ENCODE measurements at regions not wholly inside any gene's neighbourhood (a gene's known extent, or its start where the extent isn't known, plus 50 kb on each side); places are given as distances from the start of the nearest gene placed in this dataset.

DNA sequence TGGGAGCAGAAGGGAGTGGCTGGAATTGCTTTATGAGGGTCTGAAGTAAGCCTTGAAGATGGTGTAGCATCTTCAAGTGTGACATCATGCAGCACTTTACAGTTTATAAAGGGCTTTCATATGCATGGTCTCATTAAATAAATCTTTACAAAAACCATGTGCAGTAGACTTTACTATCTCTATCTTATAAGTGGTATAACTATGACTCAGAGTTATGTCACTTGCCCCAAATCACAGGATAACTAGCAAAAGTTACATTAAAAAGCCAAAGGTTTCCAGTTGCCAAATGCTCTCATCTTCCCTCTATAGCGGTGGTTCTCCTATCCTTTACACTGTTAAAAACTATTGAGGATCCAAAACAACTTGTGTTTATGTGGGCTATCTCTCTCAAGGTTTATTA is 687.7 kb upstream of the MARCKS start:
- no peak for DNase-seq

DNA sequence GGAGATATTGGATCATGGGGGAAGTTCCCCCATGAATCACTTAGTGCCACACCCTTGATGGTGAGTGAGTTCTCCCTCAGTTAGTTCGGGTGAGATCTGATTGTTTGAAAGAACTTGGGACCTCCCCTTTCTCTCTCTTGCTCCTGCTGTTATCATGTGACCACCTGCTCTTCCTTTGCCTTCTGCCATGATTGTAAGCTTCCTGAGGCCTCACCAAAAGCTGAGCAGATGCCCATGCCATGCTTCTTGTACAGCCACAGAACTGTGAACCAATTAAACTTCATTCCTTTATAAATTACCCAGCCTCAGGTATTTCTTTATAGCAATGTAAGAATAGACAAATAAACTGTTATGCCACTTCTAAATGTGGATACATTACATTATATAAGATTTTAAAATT is 686.7 kb upstream of the MARCKS start:
- no peak for DNase-seq

DNA sequence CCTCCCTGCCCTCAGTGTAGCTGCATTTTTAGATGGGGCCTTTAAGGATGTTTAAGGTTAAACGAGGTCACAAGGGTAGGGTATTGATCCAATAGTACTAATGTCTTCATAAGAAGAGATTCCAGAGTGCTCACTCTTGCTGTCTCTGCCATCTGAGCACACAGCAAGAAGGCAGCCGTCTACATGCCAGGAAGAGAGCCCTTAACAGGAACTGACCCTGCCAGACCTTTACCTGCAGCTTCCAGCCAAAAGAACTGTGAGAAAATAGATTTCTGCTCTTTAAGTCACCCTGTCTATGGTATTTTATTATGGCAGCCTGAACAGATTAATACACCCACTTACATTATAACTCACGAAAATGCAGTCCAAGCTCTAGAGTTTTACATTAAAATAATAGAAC is 685.3 kb upstream of the MARCKS start:
- DNase-seq = no peak

DNA sequence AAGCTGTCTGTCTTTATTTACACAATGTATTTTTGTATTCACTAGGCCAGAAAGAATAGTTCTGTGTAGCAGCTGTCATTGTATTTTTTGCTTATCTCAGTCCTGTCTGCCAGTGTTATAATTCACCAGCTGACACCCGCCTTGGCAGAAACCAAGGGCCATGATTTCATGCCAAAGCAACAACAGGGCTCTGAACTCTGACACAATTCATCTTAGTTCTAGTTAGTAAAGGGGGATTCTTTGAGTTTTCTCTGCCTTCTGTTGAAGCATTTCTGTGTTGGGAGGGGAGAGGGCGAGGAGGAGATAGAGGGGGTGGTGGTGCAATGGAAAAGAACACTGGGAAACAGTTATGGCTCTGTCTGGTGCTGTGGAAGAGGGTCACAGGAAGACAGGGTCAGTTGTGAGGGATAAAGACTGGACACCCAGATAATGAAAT is 684.6 kb upstream of the MARCKS start:
- DNase-seq = no peak

DNA sequence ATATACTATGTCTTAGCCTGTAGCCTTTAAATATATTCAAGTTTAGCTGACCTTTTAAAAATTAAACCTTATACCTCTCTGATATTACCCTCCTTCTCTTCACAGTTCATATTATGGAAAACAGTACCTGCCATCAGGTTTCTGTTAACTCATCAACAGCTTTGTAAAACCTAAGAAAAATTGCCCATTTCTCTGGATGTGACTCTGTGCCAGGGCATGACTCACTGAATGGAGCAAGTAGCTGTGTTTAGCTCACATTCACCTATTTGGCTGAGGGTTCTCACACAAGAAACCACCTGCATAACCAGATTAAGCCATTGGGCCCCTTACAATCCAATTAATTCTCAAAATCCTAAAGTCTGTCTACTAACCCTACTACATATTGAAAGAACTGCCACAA is 678.8 kb upstream of the MARCKS start:
- no peak for DNase-seq

DNA sequence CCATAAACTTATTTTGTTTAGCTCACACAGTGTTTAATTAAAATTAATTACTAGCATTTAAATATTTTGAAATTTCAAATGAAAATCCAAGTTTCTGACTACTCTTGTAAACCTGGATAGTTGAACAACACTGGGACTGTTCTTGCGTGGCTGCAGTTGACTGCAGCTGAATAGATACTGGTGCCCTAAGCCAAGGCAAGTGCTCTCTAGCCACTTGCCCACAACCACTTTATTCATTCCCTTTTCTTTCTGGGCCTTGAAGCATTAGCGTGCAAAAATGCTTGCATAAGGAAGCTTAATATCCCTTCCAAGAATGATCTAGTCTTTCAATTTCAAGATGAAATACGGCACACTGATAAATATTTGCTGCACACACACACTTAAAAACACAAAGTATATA is 676.0 kb upstream of the MARCKS start:
- DNase-seq = no peak

DNA sequence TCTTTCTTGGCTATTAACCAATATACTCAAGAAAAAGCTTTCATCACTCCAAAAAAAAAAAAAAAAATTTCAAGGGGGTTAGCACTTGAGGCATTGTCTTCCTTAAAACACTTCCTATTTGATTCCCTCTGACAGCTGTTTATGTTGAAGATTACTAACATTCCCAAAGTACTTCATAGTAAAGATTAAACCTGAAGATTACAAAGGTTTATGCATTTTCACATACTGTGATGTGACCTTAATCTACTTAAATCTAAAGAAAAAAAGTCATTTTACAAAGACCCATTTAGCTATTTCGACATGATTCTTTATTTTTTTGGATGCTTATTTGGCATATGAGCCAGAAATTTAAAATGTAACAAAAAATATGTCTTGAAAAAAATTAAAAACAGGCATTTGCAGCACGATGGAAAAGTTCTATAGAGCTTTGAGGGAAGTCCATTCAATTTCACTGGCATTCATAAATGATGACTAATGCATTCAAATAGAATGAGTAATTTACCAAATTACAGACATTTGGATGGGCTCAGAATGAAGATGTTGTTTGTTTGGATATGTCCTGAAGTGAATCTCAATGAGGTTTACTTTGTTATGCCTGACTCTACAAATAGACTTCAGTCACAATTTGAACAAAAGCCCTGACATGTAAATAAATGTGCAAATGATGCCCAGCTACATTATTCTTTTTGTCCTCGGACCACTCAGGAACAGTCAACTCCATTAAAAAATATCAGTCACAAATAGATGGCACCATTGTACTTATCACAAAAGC is 674.6 kb upstream of the MARCKS start:
- no peak for DNase-seq

DNA sequence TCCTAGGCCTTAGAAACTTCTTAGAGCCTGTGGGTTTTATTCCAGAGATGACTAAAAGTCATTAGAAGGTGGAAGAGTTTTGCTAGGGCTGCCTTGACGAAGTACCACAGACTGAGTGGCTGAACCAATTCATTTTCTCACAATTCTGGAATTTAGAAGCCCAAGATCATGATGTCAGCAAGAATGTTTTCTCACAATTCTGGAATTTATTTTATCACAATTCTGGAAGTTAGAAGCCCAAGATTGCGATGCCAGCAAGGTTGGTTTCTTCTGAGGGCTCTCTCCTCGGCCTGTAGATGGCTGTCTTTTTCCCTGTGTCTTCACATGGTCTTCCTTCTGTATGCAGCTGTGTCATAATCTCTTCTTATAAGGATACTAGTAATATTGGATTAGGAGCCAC is 672.9 kb upstream of the MARCKS start:
- DNase-seq = no peak

DNA sequence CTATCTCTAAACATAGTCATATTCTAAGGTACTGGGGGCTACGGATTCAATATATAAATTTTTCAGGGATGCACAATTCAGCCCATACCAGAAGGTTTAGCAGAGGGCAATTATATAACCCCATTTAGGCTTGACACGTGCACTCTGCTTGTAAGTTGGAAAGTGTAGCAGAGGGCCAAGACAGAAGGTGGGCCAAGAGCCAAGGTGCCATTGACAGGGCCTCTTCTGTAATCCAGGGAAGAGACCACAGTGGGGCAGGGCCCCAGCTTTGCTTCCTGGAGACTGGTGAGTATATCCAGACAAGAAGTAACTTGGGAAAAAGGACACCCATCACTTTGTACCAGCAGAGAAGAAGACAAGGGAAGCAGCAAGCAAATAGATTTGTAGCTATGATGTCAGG is 672.4 kb upstream of the MARCKS start:
- DNase-seq = no peak

DNA sequence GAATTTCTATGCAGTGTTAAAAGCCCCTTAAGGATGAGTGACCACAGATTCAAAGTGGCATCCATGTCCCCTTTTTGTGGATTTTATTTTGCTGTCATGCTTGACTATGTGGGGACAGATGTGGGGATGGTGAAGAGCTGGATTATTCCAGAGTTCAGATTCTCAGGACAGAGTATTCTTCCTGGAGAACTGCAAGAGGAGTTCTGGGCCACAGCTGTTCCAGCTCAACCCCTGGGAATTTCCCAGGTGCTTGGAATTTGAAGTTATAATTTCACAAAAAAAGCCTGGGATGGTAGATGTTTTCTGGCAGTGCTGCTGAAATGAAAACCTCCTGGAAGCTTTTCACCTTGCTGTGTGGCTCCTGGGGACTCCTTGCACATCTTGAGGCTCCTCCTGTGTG is 671.8 kb upstream of the MARCKS start:
- no peak for DNase-seq

DNA sequence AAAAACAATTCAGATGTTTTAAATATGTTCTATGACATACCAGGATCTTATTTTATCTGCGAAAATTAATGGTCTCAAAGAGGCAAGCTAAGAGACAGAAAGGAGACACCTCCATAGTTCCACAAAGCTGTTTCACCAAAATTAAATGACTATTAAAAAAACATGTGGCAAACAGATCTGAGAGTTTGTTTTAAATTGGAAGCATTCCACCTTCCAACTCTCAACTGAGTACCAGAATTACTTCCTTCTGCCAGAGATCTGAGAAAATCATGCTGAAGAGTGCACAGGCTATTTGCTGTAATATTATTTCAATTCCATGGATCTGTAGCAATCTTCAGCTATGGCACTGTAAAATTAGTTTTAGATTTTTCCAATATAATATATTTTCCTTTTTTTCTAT is 669.5 kb upstream of the MARCKS start:
- no peak for DNase-seq

DNA sequence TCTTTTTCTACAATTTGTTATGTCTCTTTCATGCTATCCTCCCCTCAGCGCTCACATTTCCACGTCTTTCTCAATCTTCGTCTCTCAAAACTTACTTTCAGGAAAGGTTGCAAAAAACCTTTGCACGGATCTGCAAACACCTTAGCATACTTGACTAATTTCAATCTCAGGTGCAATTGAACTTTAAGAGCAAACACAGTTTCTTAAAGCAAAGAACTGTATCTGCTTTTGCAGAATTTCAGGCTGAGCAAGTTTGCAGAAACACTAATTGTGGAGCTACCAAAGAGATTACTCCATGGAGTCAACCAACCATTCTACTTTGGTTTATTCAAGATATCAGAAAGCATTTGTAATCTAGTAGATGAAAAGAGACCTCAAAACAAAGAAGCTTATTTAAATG is 668.2 kb upstream of the MARCKS start:
- no peak for DNase-seq

DNA sequence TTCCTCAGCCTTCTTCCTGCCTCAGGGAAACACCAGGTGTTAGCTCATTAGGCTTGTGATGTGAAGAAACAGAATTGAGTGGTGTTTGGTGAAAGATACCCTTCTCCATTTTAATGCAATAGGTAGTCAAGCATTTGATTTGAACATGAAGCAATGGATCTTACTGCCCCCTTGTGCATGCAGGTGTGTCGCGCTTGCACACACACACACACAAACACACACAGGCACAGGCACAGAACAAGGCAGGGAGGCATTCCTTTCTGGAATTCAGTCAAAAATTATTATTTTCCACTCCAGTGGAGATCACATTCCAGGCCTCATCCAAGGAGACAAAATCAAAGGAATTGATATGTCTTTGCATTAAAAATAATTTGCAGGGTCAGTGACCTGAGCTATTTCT is 667.0 kb upstream of the MARCKS start:
- no peak for DNase-seq

DNA sequence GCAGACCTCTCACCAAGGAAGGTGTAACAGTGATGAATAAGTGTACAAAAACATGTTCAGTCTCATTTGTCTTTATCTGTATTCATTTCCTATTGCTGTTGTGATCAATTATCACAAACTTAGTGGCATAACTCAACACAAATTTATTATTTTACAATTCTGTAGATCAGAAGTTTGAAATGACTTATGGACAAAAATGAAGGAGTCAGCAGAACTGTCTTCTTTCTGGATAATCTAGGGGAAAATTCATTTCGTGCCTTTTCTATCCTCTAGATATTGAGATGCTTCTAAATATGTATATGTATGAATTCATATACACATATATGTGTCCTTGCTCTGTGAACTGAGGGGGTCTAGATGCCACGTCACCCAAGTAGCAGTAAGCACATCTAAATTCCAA is 663.1 kb upstream of the MARCKS start:
- no peak for DNase-seq

DNA sequence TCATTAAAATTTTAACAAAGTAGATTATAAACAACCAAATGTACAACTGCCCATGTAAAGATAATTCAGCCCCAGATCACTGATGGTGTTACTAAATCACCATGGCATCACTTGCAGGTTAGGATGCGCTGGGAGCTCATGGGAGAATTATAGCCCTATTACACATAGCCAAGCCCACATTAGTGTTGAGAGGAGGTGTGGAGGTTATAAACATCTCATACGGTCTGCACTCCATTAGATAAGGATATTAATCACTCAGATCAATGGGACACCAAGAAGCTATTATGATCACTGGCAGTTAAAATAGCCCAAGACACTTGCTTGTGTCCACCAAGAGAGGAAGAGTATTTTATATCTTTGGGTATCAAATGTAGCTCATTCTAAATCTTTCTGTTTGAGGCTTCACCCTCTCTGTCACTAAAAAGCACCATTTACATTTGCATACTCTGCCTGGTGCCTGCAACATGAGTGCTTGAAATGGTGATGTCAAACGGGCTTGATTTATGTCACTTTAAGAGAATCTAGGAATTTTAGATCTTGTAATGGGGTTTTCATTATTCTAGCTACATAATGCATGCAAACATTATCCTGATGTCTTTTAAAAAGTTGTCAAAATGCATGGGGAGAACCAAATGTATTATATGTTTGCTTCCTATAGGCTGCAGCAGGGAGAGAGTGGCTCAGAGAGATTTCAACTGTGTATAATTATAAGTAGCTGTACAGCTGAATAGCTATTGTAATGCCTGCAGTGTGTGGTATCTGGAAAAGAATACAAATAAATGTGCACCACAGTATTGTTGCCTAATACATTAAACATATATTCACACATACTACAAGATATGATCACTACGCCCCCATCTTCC is 654.1 kb upstream of the MARCKS start:
- no peak for DNase-seq

DNA sequence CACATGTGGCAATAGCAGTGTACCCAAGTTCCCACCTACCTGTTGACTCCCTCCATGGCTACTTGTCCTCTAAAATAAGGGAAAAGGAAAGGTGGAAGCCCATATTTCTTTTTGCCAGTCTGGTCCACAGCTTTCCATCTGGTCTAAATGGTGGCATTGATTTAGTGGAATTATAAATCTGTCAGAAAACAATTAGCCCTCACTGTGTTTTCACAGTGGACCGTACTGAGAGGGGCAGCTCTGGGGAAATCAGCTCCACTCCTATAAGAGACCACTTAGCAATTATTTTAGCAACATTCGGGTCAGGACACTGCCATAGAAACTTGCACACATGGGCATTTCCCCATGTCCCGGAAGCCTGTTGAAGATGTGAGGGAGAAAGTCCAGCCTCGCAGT is 653.4 kb upstream of the MARCKS start:
- DNase-seq = no peak

DNA sequence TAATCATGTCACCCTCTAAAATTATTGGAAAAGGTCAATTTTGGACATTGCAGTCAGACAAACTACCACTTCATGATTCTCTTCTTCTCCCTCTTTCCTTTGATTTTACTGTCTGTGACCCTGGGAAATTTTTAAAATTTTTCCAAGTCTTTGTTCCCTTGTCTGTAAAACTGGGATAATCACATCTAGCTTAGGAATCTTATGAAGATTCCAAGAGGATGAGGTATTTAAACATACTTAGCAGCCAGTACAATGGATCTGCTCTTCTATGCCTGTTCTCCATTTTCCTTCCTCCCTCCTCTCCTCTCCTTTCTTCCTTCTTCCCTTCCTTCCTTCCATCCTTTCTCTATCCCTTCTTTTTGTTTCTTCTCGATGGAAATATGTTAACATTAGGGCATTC is 651.6 kb upstream of the MARCKS start:
- no peak for DNase-seq

DNA sequence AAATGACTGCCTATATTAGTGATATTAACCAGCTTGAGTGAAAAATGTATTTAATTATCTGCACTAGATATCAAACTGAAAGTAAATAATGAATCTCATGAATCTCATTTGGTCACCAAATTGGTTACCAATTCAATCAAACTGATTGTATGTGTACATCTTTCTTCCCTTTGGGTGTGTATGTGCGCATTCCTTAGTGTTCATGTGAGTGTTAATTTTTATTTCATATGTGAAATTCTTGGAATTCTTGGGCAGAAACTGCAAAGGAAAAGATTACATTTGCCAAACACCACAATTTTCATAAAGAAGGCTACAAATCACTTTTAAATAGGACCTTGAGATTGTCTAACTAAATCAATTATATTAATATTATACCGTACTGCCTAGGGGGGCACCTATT is 648.4 kb upstream of the MARCKS start:
- DNase-seq = no peak

DNA sequence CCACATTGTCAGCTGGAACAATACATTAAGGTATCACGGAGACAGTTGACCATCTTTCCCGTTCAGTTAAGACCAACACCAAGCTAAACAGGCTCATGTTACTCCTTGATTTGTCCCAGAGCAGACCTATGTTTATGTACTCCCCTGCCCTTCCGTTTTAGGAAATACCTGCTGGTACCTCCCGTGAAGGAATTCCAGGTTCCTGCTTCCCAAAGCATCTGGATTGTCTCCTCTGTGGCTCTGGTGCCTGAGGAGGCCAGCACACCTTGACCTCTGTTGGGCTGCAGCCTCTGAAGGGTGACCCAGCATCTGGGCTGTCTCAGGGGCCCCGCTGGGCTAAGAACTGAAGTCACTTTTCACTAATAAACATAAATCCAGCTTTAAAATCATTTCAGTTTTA is 647.8 kb upstream of the MARCKS start:
- DNase-seq = no peak

DNA sequence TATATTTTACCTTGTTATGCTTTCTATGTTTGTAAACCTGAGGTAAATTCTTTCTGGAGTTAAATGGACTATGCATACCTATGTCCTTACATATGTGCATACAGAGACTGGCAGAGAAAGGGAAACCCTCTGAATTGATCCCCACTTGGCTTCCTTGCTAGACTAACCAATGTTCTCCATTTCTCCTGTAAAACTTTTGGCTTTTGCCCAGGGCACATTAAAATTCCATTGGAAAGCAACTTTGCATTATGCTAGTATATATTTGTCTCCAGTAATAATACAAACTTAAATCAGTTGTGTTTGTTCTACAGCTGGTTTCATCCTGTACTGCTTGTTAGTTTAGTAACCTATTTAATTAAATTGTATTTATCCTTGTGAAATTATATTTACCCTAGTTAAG is 646.0 kb upstream of the MARCKS start:
- DNase-seq = no peak

DNA sequence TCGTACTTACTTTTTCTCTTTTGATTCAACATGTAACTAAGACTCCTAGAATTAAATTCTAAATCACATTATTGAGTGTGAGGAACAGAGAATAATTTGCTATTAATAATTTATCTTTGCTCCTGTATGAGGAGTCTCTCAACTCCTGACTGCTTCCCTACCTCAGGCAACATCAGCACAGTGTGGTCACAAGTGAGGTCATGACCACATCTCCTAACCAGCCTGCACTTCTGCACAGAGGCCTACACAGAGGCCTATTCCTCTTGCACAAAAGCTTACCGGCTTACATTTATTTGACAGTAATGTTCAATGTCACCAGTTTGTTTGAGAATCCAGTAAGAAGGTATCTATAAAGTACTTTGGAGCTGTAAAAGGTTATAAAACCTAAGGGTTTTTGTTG is 637.4 kb upstream of the MARCKS start:
- DNase-seq = no peak

DNA sequence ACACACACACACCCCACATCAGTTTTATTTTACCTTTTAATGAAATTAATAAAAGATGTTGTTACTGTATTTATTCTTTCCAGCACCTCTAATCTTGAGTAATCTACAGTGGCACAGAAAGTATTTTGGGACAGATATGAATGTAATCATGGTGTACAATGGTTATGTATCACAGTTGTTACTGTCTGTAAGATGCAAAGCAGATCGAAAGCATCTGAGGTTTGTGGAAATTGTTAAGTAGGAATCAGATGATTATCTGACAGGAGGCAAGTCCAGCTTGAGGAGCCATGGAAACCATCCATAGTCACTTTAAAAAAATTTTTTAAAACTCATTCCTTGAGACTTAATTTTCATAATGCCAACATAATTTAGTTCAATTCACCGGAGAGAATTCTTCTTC is 636.3 kb upstream of the MARCKS start:
- no peak for DNase-seq

DNA sequence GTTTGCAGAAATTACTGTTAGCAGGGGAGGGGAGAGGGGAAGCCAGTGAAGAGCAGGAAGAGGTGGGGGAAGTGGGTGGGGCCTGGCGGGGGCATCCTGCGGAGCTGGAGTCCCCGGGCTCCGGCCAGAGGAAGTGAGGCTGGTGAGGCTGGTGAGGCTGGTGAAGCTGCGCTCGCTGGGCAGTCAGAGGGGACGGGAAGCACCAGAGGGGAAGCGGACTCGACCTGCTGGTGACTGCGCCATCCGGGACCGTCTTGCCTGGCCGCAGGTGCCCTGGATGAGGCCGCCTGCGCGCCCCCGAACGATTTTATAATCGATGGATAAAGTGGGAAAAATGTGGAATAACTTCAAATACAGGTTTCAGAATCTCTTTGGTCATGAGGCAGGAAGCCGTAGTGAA is 635.3 kb upstream of the MARCKS start:
- no peak for DNase-seq

DNA sequence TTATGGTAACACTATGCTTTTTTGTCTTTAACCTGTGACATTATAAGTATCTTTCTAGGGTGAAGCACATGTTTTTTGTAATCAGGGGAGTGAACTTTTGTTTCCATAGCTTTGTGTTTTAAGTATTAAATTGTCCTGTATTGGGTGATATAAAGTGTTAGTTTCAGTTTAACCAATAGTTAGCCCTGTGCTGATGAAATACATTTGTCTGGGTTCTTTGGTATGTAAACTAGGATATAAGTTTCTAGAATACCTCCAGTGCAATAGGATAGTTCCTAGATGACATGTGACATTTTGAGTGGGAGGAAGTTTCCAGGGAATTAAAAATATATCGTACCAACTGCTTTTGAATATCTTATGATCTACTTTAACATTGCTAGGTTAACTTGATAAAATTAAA is 611.0 kb upstream of the MARCKS start:
- no peak for DNase-seq
